Muscle layer of colon (tissue), 2 donors: ENCODE measurements at regions not wholly inside any gene's neighbourhood (a gene's known extent, or its start where the extent isn't known, plus 50 kb on each side); places are given as distances from the start of the nearest gene placed in this dataset.
"Not testable (repeated sequence)": the region's sequence is repeated elsewhere in the genome, so short reads cannot be mapped to it uniquely, and the experiment has no call there.

ENCODE experiments used
- H3K27ac ChIP-seq: one replicate; pipeline ENCODE4 v1.7.0; 2013; ENCODE audit warnings: low read depth, mild to moderate bottlenecking, low read length, moderate library complexity
- H3K27me3 ChIP-seq, 2 donors: one replicate each; pipeline ENCODE4 v1.7.0; 2013; ENCODE audit warnings: low read length in 2 of 2, mild to moderate bottlenecking in 2 of 2; ENCODE audit not compliant: insufficient read depth in 2 of 2, control insufficient read depth in 1 of 2
- H3K36me3 ChIP-seq: one replicate; pipeline ENCODE4 v1.7.0; 2013; ENCODE audit warnings: mild to moderate bottlenecking, low read length; ENCODE audit not compliant: insufficient read depth
- H3K4me1 ChIP-seq: one replicate; pipeline ENCODE4 v1.7.0; 2013; ENCODE audit warnings: mild to moderate bottlenecking, low read length; ENCODE audit not compliant: insufficient read depth
- H3K4me3 ChIP-seq, 2 donors: one replicate each; pipeline ENCODE4 v1.7.0; 2013; ENCODE audit warnings: low read length in 2 of 2, low read depth in 1 of 2, mild to moderate bottlenecking in 1 of 2, moderate library complexity in 1 of 2
- H3K9ac ChIP-seq: one replicate; pipeline ENCODE4 v1.7.0; 2013; ENCODE audit warnings: low read length
- H3K9me3 ChIP-seq: one replicate; pipeline ENCODE4 v1.7.0; 2013; ENCODE audit warnings: mild to moderate bottlenecking, low read length
- donor health status: abdominal sarcoma.
- donor health status: Adenocarcinoma of cecum.

- no peak overlapping the region for H3K27ac ChIP-seq
Observed at GRCh38 chr5:79924936-79925893, 65.8 kb downstream of the MTX3 start.

GRCh38 chr5:79923431-79923830 lies 67.6 kb downstream of the MTX3 start:
- H3K9me3 ChIP-seq, result no peaks in the 10 kb centered on the region
- H3K4me1 ChIP-seq, result no peaks in the 10 kb centered on the region
- H3K27me3 ChIP-seq, result no peaks in the 10 kb centered on the region
- H3K9ac ChIP-seq, result no peak overlapping the region
- H3K27ac ChIP-seq, result no peak overlapping the region
- H3K4me3 ChIP-seq, result no peak overlapping the region
- no peaks in the 10 kb centered on the region for H3K36me3 ChIP-seq

More at GRCh38 chr5:79924936-79925893, 65.8 kb downstream of the MTX3 start:
- H3K36me3 ChIP-seq, result no peaks in the 10 kb centered on the region
- H3K9ac ChIP-seq, result no peak overlapping the region
- no peaks in the 10 kb centered on the region for H3K4me1 ChIP-seq
- no peaks in the 10 kb centered on the region for H3K9me3 ChIP-seq
- H3K27me3 ChIP-seq, result no peaks in the 10 kb centered on the region
- no peak overlapping the region for H3K4me3 ChIP-seq

- Histone ChIP-seq H3K4me1 (no peaks in the 10 kb centered on the region), H3K9me3 (no peaks in the 10 kb centered on the region), H3K27me3 (no peaks in the 10 kb centered on the region), H3K36me3 (no peaks in the 10 kb centered on the region), H3K9ac (no peak overlapping the region), H3K27ac (no peak overlapping the region), H3K4me3 (no peak overlapping the region)
Observed at GRCh38 chr5:79922626-79923025, 68.4 kb downstream of the MTX3 start.

- not testable (repeated sequence) for H3K9ac ChIP-seq, H3K4me3 ChIP-seq, H3K36me3 ChIP-seq, H3K4me1 ChIP-seq, H3K9me3 ChIP-seq, H3K27ac ChIP-seq, H3K27me3 ChIP-seq
Observed at GRCh38 chr5:79907452-79907851, 83.6 kb downstream of the MTX3 start.

GRCh38 chr5:79902571-79902970 lies 88.5 kb downstream of the MTX3 start:
- not testable (repeated sequence) for H3K4me3 ChIP-seq, H3K27me3 ChIP-seq, H3K4me1 ChIP-seq, H3K36me3 ChIP-seq, H3K9me3 ChIP-seq, H3K27ac ChIP-seq, H3K9ac ChIP-seq

- H3K9me3 ChIP-seq, result no peaks in the 10 kb centered on the region
- no peak overlapping the region for H3K9ac ChIP-seq
- H3K4me1 ChIP-seq, result no peaks in the 10 kb centered on the region
- H3K27me3 ChIP-seq, result no peaks in the 10 kb centered on the region
- no peak overlapping the region for H3K27ac ChIP-seq
- H3K36me3 ChIP-seq, result no peaks in the 10 kb centered on the region
- H3K4me3 ChIP-seq, result no peak overlapping the region
Observed at GRCh38 chr5:79901631-79902030, 89.4 kb downstream of the MTX3 start.

GRCh38 chr5:79898611-79899010 lies 92.5 kb downstream of the MTX3 start:
- H3K9me3 ChIP-seq, result no peaks in the 10 kb centered on the region
- no peaks in the 10 kb centered on the region for H3K27me3 ChIP-seq
- no peak overlapping the region for H3K27ac ChIP-seq
- H3K4me3 ChIP-seq, result no peak overlapping the region
- no peaks in the 10 kb centered on the region for H3K4me1 ChIP-seq
- H3K36me3 ChIP-seq, result no peaks in the 10 kb centered on the region
- no peak overlapping the region for H3K9ac ChIP-seq

- Histone ChIP-seq H3K4me3 (no peak overlapping the region), H3K4me1 (no peaks in the 10 kb centered on the region), H3K27ac (no peak overlapping the region)
Observed at GRCh38 chr5:79893976-79894375, 97.1 kb downstream of the MTX3 start.

GRCh38 chr5:79893485-79893884 lies 97.6 kb downstream of the MTX3 start:
- H3K4me3 ChIP-seq, result no peak overlapping the region
- H3K4me1 ChIP-seq, result no peaks in the 10 kb centered on the region
- H3K27me3 ChIP-seq, result no peaks in the 10 kb centered on the region
- no peaks in the 10 kb centered on the region for H3K9me3 ChIP-seq
- no peaks in the 10 kb centered on the region for H3K36me3 ChIP-seq
- no peak overlapping the region for H3K9ac ChIP-seq
- H3K27ac ChIP-seq, result no peak overlapping the region

More at GRCh38 chr5:79893976-79894375, 97.1 kb downstream of the MTX3 start:
- no peaks in the 10 kb centered on the region for H3K36me3 ChIP-seq
- H3K9me3 ChIP-seq, result no peaks in the 10 kb centered on the region
- H3K27me3 ChIP-seq, result no peaks in the 10 kb centered on the region
- no peak overlapping the region for H3K9ac ChIP-seq

GRCh38 chr5:79890930-79891249 lies 100.2 kb downstream of the MTX3 start:
- H3K36me3 ChIP-seq, result no peaks in the 10 kb centered on the region
- no peaks in the 10 kb centered on the region for H3K27me3 ChIP-seq
- H3K27ac ChIP-seq, result no peak overlapping the region

GRCh38 chr5:79890119-79890929 lies 100.7 kb downstream of the MTX3 start:
- Histone ChIP-seq H3K36me3 (no peaks in the 10 kb centered on the region), H3K27ac (no peak overlapping the region), H3K4me1 (no peaks in the 10 kb centered on the region), H3K9me3 (no peaks in the 10 kb centered on the region), H3K27me3 (no peaks in the 10 kb centered on the region), H3K9ac (no peak overlapping the region), H3K4me3 (no peak overlapping the region)

More at GRCh38 chr5:79890930-79891249, 100.2 kb downstream of the MTX3 start:
- Histone ChIP-seq H3K4me3 (no peak overlapping the region), H3K9me3 (no peaks in the 10 kb centered on the region), H3K9ac (no peak overlapping the region), H3K4me1 (no peaks in the 10 kb centered on the region)
